HG03060 (cell line): ENCODE measurements at regions not wholly inside any gene's neighbourhood (a gene's known extent, or its start where the extent isn't known, plus 50 kb on each side); places are given as distances from the start of the nearest gene placed in this dataset.
"Not testable (repeated sequence)": the region's sequence is repeated elsewhere in the genome, so short reads cannot be mapped to it uniquely, and the experiment has no call there.

ENCODE experiments used
- ATAC-seq: cut with Tn5 transposase; IDR thresholded peaks from one replicate; pipeline ENCODE4 v1.9.1; 2021; ENCODE audit warnings: low read depth, moderate number of reproducible peaks; ENCODE audit not compliant: unreplicated experiment

DNA sequence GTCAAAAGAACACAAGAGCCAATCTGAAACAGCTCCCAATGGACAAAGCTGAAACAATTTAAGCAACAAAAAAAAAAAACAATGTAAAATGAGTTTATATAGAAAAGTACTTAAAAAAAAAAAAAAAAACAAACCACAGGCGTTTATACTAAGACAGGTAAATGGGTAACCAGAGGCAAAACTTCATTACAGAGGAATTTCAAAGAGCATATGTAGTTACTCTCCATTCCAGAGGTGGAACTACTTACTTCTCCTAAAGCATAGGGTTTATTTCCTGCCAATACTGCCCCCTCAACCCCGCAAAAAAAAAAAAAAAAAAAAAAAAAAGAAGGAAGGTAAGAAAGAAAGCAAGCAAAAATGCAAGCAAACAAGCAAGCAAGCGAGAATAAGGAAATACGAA lies 132.9 kb downstream of the LIG4 start:
- no peak for ATAC-seq

DNA sequence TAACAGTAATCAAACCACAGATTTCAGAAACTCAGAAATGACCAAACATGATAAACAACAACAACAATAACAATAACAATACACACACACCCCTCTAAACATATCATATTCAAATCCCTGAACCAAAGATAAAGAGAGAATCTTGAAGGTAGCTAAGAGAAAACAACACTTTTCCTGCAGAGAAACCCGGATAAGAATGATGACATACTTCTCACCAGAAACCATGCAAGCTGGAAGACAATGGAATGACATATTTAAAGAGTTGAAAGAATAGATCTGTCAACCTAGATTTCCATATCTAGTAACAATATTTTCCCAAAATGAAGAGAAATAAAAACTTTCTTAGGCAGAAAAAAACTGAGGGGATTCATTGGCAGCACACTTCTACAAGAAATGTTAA lies 138.1 kb downstream of the LIG4 start:
- ATAC-seq, result no peak

DNA sequence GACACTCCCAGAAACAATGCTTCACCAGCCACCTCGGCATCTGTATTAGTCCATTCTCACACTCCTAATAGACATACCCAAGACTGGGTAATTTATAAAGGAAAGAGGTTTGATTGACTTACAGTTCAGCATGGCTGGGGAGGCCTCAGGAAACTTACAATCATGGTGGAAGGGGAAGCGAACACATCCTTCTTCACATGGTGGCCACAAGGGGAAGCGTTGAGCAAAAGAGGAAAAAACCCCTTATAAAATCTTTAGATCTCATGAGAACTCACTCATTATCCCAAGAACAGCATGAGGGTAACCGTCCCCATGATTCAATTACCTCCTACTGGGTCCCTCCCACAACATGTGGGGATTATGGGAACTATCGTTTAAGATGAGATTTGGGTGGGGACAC lies 140.9 kb downstream of the LIG4 start:
- not testable (repeated sequence) for ATAC-seq

DNA sequence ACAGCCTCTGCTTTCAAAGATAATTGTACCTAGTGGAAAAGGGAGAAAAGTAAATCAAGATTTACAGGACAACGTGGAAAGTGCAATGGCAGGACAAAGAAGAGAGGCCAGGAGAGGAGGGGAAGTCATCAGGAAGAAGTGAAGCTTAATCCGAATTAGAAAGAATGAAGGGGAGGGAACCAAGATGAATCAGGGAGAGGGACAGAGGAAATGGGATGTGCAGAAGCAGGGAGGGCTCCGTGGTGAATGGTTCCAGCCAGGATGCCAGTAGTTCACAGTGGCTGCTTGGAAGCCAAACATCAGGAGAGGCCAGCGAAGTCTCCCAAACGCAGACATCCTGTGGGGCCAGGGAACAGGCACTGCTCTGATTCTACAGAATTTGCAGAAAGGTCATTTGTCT lies 144.4 kb downstream of the LIG4 start:
- ATAC-seq, result no peak

DNA sequence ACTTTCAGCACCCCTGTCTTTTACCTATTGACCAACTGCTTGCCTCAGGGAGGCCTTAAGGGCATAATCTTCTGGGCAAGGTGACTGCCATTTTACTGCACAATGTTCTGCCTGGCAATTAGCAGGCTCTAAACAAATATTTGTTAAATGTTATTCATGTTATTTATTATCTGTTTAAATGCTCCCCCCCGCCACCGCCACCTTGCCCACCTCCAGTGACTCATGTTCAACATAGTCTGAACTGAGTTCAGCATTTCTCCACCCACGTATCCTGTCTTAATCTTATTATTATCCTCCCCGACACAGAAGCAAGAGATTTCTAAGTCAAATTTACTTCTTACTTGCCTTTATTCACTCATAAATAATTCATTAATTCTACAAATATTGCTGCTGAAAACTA lies 144.8 kb downstream of the LIG4 start:
- ATAC-seq, result no peak

DNA sequence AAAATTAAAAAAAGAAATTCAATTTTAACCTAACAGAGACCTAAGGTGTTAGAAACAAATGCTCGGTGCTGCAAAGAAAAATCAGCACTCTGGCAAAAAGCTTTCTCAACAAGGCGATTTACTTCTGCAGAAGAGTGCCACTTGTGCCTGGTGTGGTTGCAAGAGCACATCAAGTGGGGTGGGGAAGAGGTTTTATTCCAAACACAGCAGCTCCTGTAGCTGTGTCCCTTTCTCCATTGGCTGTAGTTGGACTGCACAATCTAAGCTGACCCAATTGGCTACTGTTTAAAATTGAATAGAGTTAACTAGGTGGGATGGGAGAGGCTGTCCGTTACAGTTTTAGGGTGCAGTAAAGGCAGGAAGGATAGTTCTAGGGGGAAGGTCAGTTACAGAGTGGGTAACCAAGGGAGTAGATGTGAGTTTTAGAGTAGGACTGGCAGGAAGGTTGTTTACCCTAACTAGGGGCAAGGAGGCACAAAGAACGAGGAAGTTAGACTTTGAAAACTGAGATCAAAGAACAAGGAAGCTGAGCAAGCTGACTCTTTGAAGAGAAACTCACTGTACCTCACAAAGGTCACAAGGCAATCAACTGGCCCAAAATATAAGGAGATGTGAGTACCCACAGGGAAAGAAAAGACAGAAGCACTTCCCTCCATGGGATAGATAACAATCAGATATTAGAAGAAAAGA lies 145.7 kb downstream of the LIG4 start:
- ATAC-seq, result no peak

DNA sequence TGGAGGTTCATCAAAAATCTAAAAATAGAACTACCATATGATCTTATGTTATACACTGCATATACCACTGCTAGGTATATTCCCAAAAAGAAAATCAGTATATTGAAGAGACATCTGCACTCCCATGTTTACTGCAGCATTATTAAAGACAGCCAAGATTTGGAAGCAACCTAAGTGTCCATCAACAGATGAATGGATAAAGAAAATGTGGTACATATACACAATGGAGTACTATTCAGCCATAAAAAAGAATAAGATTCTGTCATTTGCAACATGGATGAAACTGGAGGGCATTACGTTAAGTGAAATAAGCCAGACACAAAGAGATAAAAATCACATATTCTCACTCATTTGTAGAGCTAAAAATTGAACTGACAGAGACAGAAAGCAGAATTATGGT lies 151.0 kb downstream of the LIG4 start:
- not testable (repeated sequence) for ATAC-seq

DNA sequence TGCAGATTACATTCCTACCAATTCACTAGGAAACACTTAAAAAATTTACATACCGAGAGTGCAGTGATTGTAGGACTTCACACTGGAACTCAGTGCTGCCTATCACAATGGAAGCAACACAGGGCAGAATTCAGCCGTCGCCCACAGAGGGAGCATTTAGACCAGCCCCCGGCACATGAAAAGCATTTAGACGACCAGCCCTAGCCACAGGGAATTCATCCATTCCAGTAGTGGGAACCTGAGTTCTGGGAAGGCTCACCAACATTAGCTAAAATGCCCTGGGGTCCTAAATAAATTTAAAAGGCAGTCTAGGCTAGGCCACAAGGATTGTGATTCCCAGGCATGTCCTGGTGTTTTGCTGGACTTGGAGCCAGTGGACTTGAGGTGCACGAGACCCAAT lies 155.2 kb downstream of the LIG4 start:
- ATAC-seq, result no peak

DNA sequence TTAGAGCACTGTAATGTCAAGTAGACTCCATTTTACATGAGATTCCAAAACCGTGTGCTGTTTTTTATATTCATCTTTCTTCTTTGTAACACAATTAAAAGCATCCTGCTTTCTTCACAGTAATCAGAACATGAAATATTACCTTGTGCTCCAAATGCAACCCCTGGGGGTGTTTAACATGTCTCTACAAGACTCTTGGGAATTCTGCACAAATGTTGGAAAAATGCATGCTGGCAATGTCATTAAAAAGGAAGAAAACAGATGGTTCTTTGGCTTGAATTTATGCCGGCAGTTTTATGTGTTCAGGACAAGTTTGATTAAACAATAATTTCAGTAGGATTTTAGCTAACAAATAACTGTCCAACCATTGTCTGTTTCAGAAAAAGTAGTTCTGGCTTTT lies 159.1 kb downstream of the LIG4 start:
- no peak for ATAC-seq

DNA sequence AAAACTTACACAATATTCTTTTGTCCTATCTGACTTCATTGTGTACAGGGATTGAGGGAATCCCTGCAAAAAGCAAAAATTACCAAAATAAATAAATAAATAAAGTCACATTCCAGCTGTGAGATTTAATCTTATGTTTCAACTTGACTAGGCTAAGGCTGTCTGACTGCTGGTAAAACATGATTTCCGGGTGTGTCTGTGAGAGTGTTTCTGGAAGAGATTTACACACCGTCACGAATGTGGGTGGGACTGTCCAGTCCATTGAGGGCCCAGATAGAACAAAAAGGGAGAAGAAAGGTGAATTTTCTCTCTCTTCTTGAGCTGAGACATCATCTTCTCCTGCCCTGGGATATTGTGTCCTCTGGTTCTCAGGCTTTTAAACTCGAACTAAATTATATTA lies 166.1 kb downstream of the LIG4 start:
- ATAC-seq, result no peak

DNA sequence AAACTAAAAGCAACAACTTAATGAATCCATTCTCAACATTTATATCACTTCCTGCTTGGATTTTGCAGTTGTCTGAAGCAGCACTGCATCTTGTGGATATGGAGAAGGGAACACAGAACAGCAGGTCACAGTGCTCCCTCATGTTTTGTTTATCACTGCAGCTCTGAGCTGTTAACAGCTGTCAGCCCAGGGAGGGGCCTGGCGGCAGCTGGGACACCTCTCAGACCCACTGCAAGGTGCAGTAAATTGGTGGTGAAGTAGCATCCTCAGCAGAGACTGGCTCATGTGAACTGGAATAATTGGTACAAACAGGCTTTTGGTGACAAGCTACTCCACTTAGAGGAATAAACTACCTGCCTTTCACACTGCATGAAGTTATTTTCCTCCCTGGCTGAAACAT lies 170.4 kb downstream of the LIG4 start:
- no peak for ATAC-seq

DNA sequence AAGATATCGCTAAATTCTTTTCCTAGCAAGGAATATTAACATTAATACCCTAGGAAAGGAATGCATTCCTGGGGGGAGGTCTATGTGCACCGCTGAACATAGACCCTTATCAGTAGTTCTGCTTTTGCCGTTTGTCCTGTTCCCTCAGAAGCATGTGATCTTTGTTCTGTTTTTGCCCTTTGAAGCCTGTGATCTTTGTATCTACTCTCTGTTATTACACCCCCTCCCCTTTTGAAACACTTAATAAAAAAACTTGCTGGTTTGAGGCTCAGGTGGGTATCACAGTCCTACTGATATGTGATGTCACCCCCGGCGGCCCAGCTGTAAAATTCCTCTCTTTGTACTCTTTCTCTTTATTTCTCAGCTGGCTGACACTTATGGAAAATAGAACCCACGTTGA lies 172.5 kb downstream of the LIG4 start:
- not testable (repeated sequence) for ATAC-seq

DNA sequence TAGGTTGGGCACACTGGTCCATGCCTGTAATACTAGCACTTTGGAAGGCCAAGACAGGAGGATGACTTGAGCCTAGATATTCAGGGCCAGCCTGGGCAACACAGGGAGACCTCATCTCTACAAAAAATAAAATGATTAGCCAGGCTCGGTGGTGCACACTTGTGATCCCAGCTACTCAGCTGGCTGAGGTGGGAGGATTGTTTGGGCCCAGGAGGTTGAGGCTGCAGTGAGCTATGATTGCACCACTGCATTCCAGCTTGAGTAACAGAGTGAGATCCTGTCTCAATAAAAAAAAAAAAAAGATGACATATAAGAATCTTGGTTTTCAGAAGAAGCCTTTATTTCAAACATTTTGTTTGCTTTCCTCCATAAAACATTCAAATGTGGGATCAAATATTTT lies 178.0 kb downstream of the LIG4 start:
- ATAC-seq, result no peak

DNA sequence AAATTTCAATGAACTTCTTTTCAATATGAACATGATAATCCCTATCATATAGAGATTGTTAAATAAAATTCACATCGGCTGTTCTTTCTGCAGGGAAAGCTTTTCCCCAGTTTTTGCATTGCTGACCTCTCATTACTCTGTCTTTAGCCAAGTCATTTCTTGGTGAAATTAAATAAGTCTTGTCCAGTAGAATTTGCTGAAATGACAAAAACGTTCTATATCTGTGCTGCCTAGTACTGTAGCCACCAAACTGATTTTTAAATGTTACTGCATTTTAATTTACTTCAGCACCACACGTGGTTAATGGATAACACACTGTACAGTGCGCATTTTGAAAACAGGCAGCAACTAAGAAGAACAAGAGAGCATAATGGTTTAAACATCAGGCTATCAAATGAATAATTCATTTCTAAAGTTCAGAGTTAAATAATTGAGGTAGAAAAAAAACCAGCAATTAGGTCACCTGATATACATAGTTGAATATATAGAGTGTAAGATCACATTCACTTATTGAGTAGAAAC lies 178.9 kb downstream of the LIG4 start:
- no peak for ATAC-seq

DNA sequence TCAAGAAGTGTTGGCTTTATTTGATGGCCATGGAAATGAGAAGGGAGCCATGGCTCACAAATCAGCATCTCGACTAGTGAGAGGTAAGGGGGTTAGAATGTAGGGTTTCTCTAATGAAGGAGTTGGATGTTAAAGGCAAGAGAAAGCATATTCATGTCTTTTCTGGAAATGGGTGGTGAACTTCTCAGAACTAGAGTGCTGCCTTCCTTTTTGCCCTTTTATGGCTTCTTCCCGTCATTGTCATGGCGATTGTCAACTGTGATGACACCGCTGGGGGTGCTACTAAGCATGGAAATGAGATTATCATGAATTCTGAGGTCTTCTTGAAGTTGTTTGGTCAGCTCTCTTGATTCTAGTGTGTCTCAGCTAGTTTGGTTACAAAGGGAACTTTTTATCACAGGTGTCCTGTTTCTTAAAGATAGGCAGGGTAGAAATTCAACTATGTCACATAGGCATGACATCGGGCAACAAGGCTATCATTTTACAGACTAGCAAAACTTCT lies 180.4 kb downstream of the LIG4 start:
- ATAC-seq, result no peak

DNA sequence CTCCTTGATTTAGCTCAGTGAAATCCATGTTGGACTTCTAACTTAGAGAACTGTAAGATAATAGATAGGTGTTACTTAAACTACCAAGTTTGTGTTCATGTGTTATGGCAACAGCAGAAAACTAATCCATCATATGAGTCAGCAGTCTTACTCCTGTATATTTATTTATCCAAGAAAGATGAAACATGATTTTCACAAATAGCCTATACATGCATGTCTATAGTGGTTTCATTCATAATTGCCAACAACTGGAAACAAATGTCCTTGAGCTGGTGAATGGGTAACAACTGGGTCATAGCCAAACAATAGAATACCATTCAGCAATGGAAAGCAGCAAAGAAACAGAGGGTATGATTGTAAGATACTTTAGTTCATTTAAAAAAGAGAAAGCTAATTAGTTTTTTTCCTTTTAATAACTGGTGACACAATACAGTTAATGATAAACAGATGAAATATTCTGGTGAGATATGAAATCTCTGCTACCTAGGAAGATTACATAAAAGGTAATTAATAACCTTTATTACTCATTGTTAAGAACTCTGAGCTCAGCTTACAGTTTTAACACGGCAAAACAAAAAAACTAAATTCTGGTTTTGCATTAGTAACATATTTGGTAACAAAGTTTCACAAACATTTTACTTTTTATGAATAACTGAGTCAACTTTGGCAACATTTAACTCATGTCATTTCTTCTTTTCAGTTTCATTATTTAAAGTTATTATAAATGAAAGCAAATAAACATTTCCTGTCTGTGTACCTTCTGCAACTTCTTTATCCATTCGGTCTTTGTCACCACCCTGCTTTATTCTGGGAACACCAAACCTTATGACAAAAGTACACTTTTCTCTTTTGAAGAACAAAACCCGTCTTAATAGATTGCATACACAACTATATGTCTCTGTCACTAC lies 181.3 kb downstream of the LIG4 start:
- ATAC-seq, result no peak

DNA sequence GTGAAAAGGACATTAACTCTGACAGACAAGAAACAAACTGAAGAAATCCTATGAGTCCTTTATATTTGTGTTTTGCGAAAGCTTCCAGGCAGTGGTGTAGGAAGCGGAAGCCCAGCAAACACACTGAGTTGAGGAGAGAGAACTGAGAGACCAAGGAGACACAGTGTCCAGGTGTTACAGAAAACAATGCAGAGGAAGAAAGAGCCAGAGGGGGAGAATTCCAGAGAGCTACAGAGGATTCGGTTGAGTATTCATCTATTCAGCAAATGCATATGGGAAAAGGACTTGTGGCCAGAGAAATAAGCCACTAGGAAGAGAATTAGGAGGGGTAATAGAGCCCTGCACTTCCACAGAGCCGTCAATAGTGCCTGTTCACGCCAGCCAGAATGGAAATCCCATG lies 183.5 kb downstream of the LIG4 start:
- ATAC-seq, result no peak

DNA sequence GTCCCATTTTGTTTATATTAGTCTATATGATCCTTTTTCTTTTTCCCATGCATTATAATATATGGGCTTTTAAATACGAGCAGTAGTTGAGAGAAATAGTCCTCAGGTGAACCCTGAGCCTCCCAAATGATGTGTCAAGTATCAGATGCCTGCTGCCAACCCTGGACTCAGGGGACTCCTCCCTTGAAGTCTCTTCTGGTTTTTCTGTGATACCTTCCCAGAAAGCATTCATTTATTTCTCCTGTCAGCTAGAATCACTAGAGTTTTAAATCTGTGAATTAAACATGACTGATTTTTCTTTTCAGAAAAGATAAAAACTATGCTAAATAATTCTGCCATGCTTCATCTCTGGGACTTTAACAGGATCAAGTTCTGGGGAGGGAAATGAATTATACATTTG lies 184.6 kb downstream of the LIG4 start:
- ATAC-seq, result no peak

DNA sequence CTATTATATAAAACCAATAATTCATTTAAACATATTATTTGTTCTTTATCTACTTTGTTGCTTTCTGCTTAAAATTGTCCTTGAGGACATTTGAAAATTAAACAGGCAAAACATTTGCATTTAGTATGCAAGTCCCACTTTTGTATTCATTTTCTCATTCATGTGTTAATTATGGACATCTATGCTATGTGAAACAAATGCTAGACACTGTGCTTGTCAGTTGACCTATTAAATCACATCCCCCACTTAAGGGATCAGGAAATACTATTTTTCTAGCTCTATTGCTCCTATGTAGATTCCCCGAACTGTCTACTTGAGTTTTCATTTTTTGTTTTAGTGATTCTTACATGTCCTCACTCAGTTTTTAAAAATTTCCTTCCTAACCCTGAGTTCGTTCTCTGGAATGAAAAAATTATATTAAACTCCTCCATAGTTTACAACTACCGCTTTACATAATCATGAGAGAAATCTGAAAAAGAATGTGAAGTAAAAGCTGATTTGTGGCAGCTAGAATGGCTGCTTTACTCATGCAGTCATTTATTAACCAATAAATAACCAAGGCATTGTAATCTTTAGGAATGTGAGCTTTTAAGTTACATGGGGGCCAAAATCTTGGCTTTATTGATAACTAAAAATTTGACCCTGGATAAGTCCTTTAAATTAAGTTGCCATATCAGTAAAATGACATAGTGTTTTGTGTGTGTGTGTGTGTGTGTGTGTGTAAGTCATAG lies 188.5 kb downstream of the LIG4 start:
- no peak for ATAC-seq

DNA sequence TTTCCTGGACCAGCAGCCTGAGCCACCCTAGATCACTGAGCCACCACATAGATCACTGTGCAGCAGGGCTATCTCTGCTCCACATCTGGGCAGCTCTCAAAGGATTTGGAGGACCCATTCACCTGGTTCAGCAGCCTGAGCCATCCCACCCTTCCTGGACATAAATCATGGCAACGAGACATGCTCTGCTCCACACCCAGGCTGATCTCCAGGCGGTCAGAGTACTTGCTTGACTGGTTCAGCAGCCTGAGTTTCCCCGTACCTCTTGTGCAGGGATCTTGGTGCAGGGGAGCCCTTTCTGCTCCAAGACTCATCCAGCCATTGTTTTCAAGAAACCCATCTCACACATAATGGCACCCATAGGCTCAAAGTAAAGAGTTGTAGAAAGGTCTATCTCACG lies 195.3 kb downstream of the LIG4 start:
- ATAC-seq, result no peak

DNA sequence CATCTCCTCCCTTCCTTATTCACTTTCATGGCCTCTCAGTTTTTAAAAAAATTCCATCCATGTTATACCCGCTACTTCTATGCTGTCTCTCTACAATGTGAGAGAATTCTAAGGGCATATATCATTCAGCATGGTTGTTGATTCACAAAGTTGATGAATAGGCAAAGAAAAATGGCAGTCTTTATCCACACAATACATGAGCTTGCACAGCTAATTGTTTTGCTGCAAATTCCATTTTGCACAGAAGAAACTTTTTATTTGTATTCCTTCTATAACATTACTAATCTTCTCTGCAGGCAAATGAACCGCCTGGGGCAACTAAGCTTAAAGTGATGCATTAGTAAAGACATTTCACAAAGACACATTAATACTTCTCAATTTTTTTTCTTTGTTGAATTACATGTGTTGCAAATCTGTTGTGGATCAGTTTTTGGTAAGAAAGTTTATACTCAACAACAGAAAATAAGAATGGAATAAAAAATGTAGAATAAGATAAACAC lies 196.9 kb downstream of the LIG4 start:
- ATAC-seq, result no peak
